ENCODE measurements at regions not wholly inside any gene's neighbourhood (a gene's known extent, or its start where the extent isn't known, plus 50 kb on each side); places are given as distances from the start of the nearest gene placed in this dataset.

DNA sequence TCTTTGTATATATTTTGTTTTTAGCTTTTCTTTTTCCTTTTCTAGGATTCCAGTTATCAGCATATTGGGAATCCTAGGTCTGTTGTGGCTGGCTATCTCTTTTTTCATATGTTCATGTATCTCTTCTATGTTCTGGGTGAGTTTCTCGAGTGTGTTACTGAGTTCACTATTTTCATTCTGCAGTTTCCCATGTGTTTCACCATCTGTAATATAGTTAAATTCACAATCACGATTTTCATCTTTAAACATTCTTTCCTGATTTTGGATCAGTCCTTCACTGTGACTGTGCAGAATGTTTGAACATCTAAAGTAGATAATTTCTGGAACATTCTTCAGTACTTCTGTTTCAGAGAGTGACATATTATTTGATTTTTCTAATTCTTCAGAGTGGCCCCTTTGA is 862.1 kb downstream of the OLFM4 start:
- TF ChIP-seq, protein P1, sequence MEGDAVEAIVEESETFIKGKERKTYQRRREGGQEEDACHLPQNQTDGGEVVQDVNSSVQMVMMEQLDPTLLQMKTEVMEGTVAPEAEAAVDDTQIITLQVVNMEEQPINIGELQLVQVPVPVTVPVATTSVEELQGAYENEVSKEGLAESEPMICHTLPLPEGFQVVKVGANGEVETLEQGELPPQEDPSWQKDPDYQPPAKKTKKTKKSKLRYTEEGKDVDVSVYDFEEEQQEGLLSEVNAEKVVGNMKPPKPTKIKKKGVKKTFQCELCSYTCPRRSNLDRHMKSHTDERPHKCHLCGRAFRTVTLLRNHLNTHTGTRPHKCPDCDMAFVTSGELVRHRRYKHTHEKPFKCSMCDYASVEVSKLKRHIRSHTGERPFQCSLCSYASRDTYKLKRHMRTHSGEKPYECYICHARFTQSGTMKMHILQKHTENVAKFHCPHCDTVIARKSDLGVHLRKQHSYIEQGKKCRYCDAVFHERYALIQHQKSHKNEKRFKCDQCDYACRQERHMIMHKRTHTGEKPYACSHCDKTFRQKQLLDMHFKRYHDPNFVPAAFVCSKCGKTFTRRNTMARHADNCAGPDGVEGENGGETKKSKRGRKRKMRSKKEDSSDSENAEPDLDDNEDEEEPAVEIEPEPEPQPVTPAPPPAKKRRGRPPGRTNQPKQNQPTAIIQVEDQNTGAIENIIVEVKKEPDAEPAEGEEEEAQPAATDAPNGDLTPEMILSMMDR (IDR thresholded peaks at IDR 0.05): no peak
- no peak for TF ChIP-seq POLR2AphosphoS5 (IDR thresholded peaks at IDR 0.05; ENCODE audit: low read depth, low read length)
- TF ChIP-seq, protein P2, sequence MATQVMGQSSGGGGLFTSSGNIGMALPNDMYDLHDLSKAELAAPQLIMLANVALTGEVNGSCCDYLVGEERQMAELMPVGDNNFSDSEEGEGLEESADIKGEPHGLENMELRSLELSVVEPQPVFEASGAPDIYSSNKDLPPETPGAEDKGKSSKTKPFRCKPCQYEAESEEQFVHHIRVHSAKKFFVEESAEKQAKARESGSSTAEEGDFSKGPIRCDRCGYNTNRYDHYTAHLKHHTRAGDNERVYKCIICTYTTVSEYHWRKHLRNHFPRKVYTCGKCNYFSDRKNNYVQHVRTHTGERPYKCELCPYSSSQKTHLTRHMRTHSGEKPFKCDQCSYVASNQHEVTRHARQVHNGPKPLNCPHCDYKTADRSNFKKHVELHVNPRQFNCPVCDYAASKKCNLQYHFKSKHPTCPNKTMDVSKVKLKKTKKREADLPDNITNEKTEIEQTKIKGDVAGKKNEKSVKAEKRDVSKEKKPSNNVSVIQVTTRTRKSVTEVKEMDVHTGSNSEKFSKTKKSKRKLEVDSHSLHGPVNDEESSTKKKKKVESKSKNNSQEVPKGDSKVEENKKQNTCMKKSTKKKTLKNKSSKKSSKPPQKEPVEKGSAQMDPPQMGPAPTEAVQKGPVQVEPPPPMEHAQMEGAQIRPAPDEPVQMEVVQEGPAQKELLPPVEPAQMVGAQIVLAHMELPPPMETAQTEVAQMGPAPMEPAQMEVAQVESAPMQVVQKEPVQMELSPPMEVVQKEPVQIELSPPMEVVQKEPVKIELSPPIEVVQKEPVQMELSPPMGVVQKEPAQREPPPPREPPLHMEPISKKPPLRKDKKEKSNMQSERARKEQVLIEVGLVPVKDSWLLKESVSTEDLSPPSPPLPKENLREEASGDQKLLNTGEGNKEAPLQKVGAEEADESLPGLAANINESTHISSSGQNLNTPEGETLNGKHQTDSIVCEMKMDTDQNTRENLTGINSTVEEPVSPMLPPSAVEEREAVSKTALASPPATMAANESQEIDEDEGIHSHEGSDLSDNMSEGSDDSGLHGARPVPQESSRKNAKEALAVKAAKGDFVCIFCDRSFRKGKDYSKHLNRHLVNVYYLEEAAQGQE (IDR thresholded peaks at IDR 0.05; ENCODE audit: insufficient read depth in 1 of 2, low read depth in 2 of 2, low read length in 1 of 2): no peak

Measured in Panc1 (cell line).